HepG2 (cell line): ENCODE measurements at regions not wholly inside any gene's neighbourhood (a gene's known extent, or its start where the extent isn't known, plus 50 kb on each side); places are given as distances from the start of the nearest gene placed in this dataset.

Experiments used
- HNF4A ChIP-seq: sonication (generic); formaldehyde crosslinking; IDR thresholded peaks from 2 replicates; pipeline ENCODE4 v1.4.0; 2020; ENCODE audit warnings: missing genetic modification reagents
- MAFK ChIP-seq, 2 experiments: IDR thresholded peaks in 1 of 2; conservative IDR thresholded peaks in 1 of 2; 2 replicates each; pipeline ENCODE4 v1.6.1; 2011; ENCODE audit warnings: improper control_type of control experiment in 2 of 2, low read length in 2 of 2
- SRY ChIP-seq: sonication (generic); formaldehyde crosslinking; IDR thresholded peaks from 2 replicates; pipeline ENCODE4 v1.8.0; 2022; ENCODE audit warnings: mild to moderate bottlenecking, missing genetic modification reagents
- ZNF263 ChIP-seq: sonication (generic); formaldehyde crosslinking; IDR thresholded peaks from 2 replicates; pipeline ENCODE4 v1.4.0; 2020; ENCODE audit warnings: missing genetic modification reagents
- TF ChIP-seq, protein P1 (sequence below): sonication (generic); formaldehyde crosslinking; conservative IDR thresholded peaks from 2 replicates; pipeline ENCODE4 v1.8.0; 2022; ENCODE audit warnings: mild to moderate bottlenecking, moderate library complexity, missing genetic modification reagents
- TF ChIP-seq, protein P2 (sequence below): sonication (generic); formaldehyde crosslinking; IDR thresholded peaks from 2 replicates; pipeline ENCODE4 v1.5.1; 2020; ENCODE audit warnings: missing genetic modification reagents, mild to moderate bottlenecking, borderline replicate concordance
- TF ChIP-seq, protein P3 (sequence below): sonication (generic); formaldehyde crosslinking; IDR thresholded peaks from 2 replicates; pipeline ENCODE4 v1.5.0; 2020; ENCODE audit warnings: mild to moderate bottlenecking, low read depth, missing genetic modification reagents, borderline replicate concordance
- TF ChIP-seq, protein P4 (sequence below): sonication (generic); formaldehyde crosslinking; IDR thresholded peaks from 2 replicates; pipeline ENCODE4 v1.9.0; 2022; ENCODE audit warnings: low read depth, missing genetic modification reagents

DNA sequence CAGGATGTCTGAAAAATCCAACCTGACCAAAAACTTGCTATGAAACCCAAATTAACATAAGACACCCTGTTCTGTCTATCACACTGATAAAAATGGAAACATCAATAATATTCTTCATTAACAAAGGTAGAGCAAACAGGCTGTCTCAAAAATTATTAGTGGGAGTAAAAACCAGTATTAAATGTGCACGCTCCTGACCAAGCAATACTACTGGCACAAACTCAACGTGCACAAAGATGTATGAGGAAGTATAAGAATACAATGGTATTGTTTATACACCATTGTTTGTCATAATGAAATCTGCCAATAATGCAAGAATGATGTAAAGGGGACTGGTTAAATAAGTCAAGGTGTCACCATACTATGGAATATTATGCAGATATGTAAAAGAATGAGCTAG, 288.5 kb downstream of the MN1 start (continued):
- TF ChIP-seq, protein P1, sequence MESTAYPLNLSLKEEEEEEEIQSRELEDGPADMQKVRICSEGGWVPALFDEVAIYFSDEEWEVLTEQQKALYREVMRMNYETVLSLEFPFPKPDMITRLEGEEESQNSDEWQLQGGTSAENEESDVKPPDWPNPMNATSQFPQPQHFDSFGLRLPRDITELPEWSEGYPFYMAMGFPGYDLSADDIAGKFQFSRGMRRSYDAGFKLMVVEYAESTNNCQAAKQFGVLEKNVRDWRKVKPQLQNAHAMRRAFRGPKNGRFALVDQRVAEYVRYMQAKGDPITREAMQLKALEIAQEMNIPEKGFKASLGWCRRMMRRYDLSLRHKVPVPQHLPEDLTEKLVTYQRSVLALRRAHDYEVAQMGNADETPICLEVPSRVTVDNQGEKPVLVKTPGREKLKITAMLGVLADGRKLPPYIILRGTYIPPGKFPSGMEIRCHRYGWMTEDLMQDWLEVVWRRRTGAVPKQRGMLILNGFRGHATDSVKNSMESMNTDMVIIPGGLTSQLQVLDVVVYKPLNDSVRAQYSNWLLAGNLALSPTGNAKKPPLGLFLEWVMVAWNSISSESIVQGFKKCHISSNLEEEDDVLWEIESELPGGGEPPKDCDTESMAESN (CRISPR knock-in tag) = no peak
- TF ChIP-seq SRY (CRISPR knock-in tag) (no peak), HNF4A (CRISPR knock-in tag) (no peak), MAFK (conservative IDR thresholded peaks at IDR 0.05 in 1 of 2, IDR thresholded peaks at IDR 0.05 in 1 of 2; ENCODE audit: low read length in 2 of 2) (no peak), ZNF263 (CRISPR knock-in tag) (no peak)
- TF ChIP-seq, protein P2, sequence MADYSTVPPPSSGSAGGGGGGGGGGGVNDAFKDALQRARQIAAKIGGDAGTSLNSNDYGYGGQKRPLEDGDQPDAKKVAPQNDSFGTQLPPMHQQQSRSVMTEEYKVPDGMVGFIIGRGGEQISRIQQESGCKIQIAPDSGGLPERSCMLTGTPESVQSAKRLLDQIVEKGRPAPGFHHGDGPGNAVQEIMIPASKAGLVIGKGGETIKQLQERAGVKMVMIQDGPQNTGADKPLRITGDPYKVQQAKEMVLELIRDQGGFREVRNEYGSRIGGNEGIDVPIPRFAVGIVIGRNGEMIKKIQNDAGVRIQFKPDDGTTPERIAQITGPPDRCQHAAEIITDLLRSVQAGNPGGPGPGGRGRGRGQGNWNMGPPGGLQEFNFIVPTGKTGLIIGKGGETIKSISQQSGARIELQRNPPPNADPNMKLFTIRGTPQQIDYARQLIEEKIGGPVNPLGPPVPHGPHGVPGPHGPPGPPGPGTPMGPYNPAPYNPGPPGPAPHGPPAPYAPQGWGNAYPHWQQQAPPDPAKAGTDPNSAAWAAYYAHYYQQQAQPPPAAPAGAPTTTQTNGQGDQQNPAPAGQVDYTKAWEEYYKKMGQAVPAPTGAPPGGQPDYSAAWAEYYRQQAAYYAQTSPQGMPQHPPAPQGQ (CRISPR knock-in tag) = no peak
- TF ChIP-seq, protein P3, sequence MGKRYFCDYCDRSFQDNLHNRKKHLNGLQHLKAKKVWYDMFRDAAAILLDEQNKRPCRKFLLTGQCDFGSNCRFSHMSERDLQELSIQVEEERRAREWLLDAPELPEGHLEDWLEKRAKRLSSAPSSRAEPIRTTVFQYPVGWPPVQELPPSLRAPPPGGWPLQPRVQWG (CRISPR knock-in tag) = no peak
- TF ChIP-seq, protein P4, sequence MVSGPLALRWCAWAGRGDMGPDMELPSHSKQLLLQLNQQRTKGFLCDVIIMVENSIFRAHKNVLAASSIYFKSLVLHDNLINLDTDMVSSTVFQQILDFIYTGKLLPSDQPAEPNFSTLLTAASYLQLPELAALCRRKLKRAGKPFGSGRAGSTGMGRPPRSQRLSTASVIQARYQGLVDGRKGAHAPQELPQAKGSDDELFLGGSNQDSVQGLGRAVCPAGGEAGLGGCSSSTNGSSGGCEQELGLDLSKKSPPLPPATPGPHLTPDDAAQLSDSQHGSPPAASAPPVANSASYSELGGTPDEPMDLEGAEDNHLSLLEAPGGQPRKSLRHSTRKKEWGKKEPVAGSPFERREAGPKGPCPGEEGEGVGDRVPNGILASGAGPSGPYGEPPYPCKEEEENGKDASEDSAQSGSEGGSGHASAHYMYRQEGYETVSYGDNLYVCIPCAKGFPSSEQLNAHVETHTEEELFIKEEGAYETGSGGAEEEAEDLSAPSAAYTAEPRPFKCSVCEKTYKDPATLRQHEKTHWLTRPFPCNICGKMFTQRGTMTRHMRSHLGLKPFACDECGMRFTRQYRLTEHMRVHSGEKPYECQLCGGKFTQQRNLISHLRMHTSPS (CRISPR knock-in tag) = no peak
